K562 (cell line): ENCODE measurements at regions not wholly inside any gene's neighbourhood (a gene's known extent, or its start where the extent isn't known, plus 50 kb on each side); places are given as distances from the start of the nearest gene placed in this dataset.

Experiments used
- CXXC5 ChIP-seq: fragments of 250-450 bp; sonication (Bioruptor Pico); IDR thresholded peaks from 2 replicates; pipeline ENCODE4 v1.8.0; 2022; ENCODE audit warnings: inconsistent platforms, mild to moderate bottlenecking, moderate library complexity
- FOXK1 ChIP-seq: sonication (generic); formaldehyde crosslinking; IDR thresholded peaks from 2 replicates; pipeline ENCODE4 v1.8.0; 2022; ENCODE audit warnings: missing genetic modification reagents, mild to moderate bottlenecking, borderline replicate concordance
- NCOR1 ChIP-seq: fragments of 450-650 bp; IDR thresholded peaks from 2 replicates; pipeline ENCODE4 v1.6.1; 2016; ENCODE audit warnings: mild to moderate bottlenecking, moderate library complexity
- NFATC3 ChIP-seq: fragments of 450-650 bp; IDR thresholded peaks from 2 replicates; pipeline ENCODE4 v1.6.1; 2017; ENCODE audit warnings: mild to moderate bottlenecking
- RBM17 ChIP-seq: fragments of 200-400 bp; formaldehyde crosslinking; IDR thresholded peaks from 2 replicates; pipeline ENCODE4 v1.6.1; 2017; ENCODE audit warnings: low read depth, mild to moderate bottlenecking, low read length, borderline replicate concordance
- TAF15 ChIP-seq: fragments of 200-400 bp; formaldehyde crosslinking; IDR thresholded peaks from 2 replicates; pipeline ENCODE4 v1.6.1; 2017; ENCODE audit warnings: mild to moderate bottlenecking, low read depth, low read length, moderate library complexity
- TEAD1 ChIP-seq, 2 experiments: fragments of 450-650 bp in 1 of 2; sonication (generic) in 1 of 2; formaldehyde crosslinking; IDR thresholded peaks; 2 replicates each; pipeline versions ENCODE4 v1.4.0 to v1.8.0; 2020 to 2022; ENCODE audit warnings: mild to moderate bottlenecking in 2 of 2, missing genetic modification reagents in 1 of 2
- ZNF695 ChIP-seq: fragments of 450-650 bp; formaldehyde crosslinking; IDR thresholded peaks from 2 replicates; pipeline ENCODE4 v1.4.0; 2020; ENCODE audit warnings: mild to moderate bottlenecking, moderate library complexity
- ZNF830 ChIP-seq: fragments of 250-450 bp; sonication (Bioruptor Pico); IDR thresholded peaks from 2 replicates; pipeline ENCODE4 v1.5.0; 2021; ENCODE audit warnings: mild to moderate bottlenecking
- TF ChIP-seq, protein P1 (sequence below), 2 experiments: IDR thresholded peaks in 1 of 2; conservative IDR thresholded peaks in 1 of 2; 2 replicates each; pipeline ENCODE4 v1.6.1; 2016; ENCODE audit warnings: low read depth in 2 of 2, mild to moderate bottlenecking in 1 of 2, missing compliant biosample characterization in 1 of 2, missing genetic modification characterization in 1 of 2, moderate library complexity in 1 of 2
- TF ChIP-seq, protein P2 (sequence below), 2 experiments: fragments of 450-650 bp; formaldehyde crosslinking in 1 of 2; IDR thresholded peaks; 2 replicates each; pipeline versions ENCODE4 v1.4.0 to v1.6.1; 2014 to 2020; ENCODE audit warnings: mild to moderate bottlenecking in 2 of 2, borderline replicate concordance in 1 of 2, low read depth in 1 of 2
- TF ChIP-seq, protein P3 (sequence below): fragments of 250-450 bp; sonication (Bioruptor Pico); IDR thresholded peaks from 2 replicates; pipeline ENCODE4 v1.8.0; 2021; ENCODE audit warnings: mild to moderate bottlenecking, moderate library complexity
- TF ChIP-seq, protein P4 (sequence below): sonication (generic); formaldehyde crosslinking; IDR thresholded peaks from 2 replicates; pipeline ENCODE4 v1.8.0; 2022; ENCODE audit warnings: missing genetic modification reagents, mild to moderate bottlenecking, borderline replicate concordance

DNA sequence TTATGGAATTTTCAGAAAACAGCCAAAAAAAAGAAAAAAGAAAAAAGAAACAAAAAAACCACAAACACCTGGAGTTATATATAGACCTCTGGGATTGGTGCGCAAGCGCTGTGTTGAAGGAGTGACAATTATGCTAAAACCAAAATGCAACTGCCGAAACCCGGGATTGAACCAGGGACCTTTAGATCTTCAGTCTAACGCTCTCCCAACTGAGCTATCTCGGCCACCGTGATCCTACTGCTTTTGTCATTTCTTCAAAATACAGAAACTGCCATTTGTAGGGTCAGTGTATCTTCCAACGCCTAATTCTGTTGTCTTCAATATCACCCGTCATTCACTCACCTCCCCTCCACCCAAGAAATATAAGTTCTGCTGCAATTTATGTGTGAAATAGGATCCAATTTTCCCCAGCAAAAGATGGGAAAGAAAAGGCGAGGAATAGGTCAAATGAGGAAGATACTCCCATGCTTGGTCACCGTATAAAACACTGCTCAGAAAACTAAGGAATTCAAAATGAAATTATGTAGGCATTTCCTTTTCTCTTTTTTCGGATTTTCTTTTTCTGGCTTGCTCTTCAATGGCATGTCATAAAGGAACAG lies 116.0 kb downstream of the TRIM27 start (continued):
- TF ChIP-seq, protein P1, sequence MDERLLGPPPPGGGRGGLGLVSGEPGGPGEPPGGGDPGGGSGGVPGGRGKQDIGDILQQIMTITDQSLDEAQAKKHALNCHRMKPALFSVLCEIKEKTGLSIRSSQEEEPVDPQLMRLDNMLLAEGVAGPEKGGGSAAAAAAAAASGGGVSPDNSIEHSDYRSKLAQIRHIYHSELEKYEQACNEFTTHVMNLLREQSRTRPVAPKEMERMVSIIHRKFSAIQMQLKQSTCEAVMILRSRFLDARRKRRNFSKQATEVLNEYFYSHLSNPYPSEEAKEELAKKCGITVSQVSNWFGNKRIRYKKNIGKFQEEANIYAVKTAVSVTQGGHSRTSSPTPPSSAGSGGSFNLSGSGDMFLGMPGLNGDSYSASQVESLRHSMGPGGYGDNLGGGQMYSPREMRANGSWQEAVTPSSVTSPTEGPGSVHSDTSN (CRISPR knock-in tag; IDR thresholded peaks at IDR 0.05; ENCODE audit: low read depth), result no peak
- TF ChIP-seq, protein P1 (tag; conservative IDR thresholded peaks at IDR 0.05; ENCODE audit: low read depth), result no peak; the same call in 1 of the 2 replicates
- TF ChIP-seq CXXC5 (peak; percentile 77), NFATC3 (peak; percentile 56; the same call in 1 of the 2 replicates), RBM17 (no peak), ZNF830 (no peak), NCOR1 (no peak), ZNF695 (CRISPR knock-in tag) (no peak), TAF15 (no peak), TEAD1 (CRISPR knock-in tag; IDR thresholded peaks at IDR 0.05) (0 out of 4 replicates have a peak, but pooled peaks of 1 of the 2 experiments have one; percentile 32), FOXK1 (CRISPR knock-in tag) (no peak)
- TF ChIP-seq, protein P2, sequence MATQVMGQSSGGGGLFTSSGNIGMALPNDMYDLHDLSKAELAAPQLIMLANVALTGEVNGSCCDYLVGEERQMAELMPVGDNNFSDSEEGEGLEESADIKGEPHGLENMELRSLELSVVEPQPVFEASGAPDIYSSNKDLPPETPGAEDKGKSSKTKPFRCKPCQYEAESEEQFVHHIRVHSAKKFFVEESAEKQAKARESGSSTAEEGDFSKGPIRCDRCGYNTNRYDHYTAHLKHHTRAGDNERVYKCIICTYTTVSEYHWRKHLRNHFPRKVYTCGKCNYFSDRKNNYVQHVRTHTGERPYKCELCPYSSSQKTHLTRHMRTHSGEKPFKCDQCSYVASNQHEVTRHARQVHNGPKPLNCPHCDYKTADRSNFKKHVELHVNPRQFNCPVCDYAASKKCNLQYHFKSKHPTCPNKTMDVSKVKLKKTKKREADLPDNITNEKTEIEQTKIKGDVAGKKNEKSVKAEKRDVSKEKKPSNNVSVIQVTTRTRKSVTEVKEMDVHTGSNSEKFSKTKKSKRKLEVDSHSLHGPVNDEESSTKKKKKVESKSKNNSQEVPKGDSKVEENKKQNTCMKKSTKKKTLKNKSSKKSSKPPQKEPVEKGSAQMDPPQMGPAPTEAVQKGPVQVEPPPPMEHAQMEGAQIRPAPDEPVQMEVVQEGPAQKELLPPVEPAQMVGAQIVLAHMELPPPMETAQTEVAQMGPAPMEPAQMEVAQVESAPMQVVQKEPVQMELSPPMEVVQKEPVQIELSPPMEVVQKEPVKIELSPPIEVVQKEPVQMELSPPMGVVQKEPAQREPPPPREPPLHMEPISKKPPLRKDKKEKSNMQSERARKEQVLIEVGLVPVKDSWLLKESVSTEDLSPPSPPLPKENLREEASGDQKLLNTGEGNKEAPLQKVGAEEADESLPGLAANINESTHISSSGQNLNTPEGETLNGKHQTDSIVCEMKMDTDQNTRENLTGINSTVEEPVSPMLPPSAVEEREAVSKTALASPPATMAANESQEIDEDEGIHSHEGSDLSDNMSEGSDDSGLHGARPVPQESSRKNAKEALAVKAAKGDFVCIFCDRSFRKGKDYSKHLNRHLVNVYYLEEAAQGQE (IDR thresholded peaks at IDR 0.05; ENCODE audit: borderline replicate concordance), result no peak; the same call in 1 of the 2 replicates
- TF ChIP-seq, protein P2 (CRISPR knock-in tag; IDR thresholded peaks at IDR 0.05; ENCODE audit: low read depth), result no peak
- TF ChIP-seq, protein P3, sequence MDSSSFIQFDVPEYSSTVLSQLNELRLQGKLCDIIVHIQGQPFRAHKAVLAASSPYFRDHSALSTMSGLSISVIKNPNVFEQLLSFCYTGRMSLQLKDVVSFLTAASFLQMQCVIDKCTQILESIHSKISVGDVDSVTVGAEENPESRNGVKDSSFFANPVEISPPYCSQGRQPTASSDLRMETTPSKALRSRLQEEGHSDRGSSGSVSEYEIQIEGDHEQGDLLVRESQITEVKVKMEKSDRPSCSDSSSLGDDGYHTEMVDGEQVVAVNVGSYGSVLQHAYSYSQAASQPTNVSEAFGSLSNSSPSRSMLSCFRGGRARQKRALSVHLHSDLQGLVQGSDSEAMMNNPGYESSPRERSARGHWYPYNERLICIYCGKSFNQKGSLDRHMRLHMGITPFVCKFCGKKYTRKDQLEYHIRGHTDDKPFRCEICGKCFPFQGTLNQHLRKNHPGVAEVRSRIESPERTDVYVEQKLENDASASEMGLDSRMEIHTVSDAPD, result no peak
- TF ChIP-seq, protein P4, sequence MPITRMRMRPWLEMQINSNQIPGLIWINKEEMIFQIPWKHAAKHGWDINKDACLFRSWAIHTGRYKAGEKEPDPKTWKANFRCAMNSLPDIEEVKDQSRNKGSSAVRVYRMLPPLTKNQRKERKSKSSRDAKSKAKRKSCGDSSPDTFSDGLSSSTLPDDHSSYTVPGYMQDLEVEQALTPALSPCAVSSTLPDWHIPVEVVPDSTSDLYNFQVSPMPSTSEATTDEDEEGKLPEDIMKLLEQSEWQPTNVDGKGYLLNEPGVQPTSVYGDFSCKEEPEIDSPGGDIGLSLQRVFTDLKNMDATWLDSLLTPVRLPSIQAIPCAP (CRISPR knock-in tag), result no peak
